IPS-18c (cell line): ENCODE measurements at regions not wholly inside any gene's neighbourhood (a gene's known extent, or its start where the extent isn't known, plus 50 kb on each side); places are given as distances from the start of the nearest gene placed in this dataset.
"Not testable (repeated sequence)": the region's sequence is repeated elsewhere in the genome, so short reads cannot be mapped to it uniquely, and the experiment has no call there.

Source experiments
- H3K4me3 ChIP-seq: 2 replicates; pipeline ENCODE4 v1.7.0; 2013; ENCODE audit warnings: low read depth, mild to moderate bottlenecking, low read length, moderate library complexity; ENCODE audit not compliant: insufficient read depth
- H3K9me3 ChIP-seq: one replicate; pipeline ENCODE4 v1.6.1; 2013; ENCODE audit warnings: mild to moderate bottlenecking, low read length, moderate library complexity; ENCODE audit not compliant: control insufficient read depth, insufficient read depth

GRCh38 chr4:91957963-91958362 lies 345.8 kb upstream of the GRID2 start:
- Histone ChIP-seq H3K4me3 (no peak overlapping the region), H3K9me3 (no peaks in the 10 kb centered on the region)

- Histone ChIP-seq H3K9me3 (no peaks in the 10 kb centered on the region), H3K4me3 (no peak overlapping the region)
These were observed 345.2 kb upstream of the GRID2 start for GRCh38 chr4:91958596-91958995.

GRCh38 chr4:91961504-91961903 lies 342.3 kb upstream of the GRID2 start:
- Histone ChIP-seq H3K9me3 (no peaks in the 10 kb centered on the region), H3K4me3 (no peak overlapping the region)

- H3K9me3 ChIP-seq: no peaks in the 10 kb centered on the region
These were observed 340.3 kb upstream of the GRID2 start for GRCh38 chr4:91963486-91963885.

GRCh38 chr4:91965166-91965565 lies 338.6 kb upstream of the GRID2 start:
- no peak overlapping the region for H3K4me3 ChIP-seq
- H3K9me3 ChIP-seq: no peaks in the 10 kb centered on the region

More at GRCh38 chr4:91963486-91963885, 340.3 kb upstream of the GRID2 start:
- no peak overlapping the region for H3K4me3 ChIP-seq

- Histone ChIP-seq H3K9me3 (no peaks in the 10 kb centered on the region), H3K4me3 (no peak overlapping the region)
These were observed 330.1 kb upstream of the GRID2 start for GRCh38 chr4:91973479-91974153.

DNA sequence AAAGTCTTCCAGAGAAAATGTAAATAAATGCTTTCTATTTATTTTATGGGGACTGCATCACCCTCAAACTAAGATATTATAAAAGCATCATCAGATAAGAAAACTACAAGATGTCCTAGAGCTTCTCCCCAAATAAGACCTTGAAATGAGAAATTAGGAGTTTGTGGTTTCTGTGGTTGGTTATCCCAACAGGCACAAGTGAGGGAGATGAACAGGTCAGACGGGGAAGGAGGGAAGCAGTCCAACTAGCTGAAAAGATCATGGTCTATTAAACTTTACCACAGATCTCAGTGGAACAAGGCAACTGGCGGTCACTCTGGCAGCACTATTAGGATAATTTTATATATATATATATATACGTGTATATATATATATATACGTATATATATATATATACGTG lies 319.3 kb upstream of the GRID2 start:
- no peaks in the 10 kb centered on the region for H3K9me3 ChIP-seq
- no peak overlapping the region for H3K4me3 ChIP-seq

DNA sequence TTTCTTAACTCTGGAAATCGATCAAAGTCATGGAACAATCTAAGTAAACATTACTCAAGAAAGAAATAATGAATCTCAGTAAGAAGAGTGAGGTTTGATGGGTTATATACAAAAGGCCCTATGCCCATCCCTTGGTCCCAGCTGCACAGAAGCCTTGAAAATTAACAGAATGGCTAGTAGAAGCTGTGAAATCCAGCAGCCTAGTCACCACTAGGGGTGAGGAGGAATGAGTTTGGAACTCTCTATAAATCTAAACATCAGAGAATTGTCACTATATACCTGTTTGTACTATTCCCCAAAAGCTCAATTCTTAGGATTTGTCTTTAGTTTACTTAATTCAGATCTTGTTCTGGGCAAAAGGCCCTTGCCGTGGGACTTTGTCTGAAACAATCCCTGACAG lies 313.9 kb upstream of the GRID2 start:
- Histone ChIP-seq H3K4me3 (no peak overlapping the region), H3K9me3 (no peaks in the 10 kb centered on the region)

GRCh38 chr4:91990726-91991125 lies 313.0 kb upstream of the GRID2 start:
- no peaks in the 10 kb centered on the region for H3K9me3 ChIP-seq
- no peak overlapping the region for H3K4me3 ChIP-seq

GRCh38 chr4:91997045-91997444 lies 306.7 kb upstream of the GRID2 start:
- Histone ChIP-seq H3K4me3 (no peak overlapping the region), H3K9me3 (no peaks in the 10 kb centered on the region)

DNA sequence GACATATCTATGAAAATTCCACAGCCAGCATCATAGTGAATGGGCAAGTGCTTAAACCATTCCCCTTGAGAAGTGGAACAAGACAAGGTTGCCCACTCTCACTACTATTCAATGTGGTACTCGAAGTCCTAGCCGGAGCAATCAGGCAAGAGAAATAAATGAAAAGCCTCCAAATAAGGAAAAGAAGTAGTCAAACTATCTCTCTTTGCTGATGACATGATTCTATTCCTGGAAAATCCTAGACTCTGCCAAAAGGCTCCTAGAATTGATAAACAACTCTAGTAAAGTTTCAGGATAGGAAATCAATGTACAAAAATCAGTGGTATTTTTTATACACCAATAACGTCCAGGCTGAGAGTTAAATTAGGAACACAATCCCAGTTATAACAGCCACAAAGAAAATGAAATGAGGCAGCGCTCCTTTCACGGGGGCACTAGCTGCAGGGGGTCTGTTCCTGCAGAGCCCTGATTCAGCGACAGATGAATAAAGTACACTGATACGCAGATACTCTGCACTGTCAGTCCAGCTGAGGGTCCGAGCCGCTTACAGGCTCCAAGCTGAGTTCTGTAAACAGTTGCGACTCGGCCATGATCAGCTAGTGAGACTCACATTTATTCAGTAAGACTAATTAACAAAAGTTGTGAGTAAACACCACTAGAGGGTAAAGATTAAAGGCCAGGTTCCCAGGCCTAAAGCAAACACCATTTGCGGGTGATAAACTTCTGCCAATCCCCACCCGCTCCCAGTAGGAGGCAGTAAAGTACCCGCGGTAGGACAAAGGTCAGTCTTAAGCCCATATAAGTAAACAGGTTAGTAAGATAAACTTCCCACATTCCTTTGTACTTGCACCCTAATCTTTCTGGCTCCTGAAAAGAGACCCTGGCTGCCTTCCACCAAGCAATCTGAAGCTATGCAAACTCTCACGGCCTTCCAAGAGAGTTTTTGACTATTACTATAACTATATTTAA lies 290.6 kb upstream of the GRID2 start:
- no peaks in the 10 kb centered on the region for H3K9me3 ChIP-seq
- no peak overlapping the region for H3K4me3 ChIP-seq

DNA sequence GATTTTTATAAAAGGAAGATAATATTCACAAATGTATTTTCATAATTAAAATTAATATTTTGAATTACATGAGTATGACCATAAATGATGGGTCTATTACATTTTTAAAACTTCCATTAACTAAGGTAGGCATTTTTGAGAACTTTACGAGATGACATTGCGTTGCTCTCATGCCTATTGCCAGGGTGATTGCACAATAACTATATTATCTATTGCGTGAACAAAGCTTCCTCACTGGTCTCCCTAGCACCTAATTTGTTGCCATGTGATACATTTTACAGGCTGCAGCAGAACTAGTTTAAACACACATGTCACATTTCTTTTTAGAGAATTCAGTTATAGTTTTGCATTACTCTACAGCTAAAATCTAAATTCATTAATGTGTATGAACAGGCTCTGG lies 289.7 kb upstream of the GRID2 start:
- Histone ChIP-seq H3K9me3 (no peaks in the 10 kb centered on the region), H3K4me3 (no peak overlapping the region)

GRCh38 chr4:92021203-92021602 lies 282.6 kb upstream of the GRID2 start:
- Histone ChIP-seq H3K4me3 (no peak overlapping the region), H3K9me3 (no peaks in the 10 kb centered on the region)

- no peak overlapping the region for H3K4me3 ChIP-seq
- no peaks in the 10 kb centered on the region for H3K9me3 ChIP-seq
These were observed 282.0 kb upstream of the GRID2 start for GRCh38 chr4:92021788-92022187.

GRCh38 chr4:92028830-92029229 lies 274.9 kb upstream of the GRID2 start:
- not testable (repeated sequence) for H3K9me3 ChIP-seq

GRCh38 chr4:92031825-92032224 lies 271.9 kb upstream of the GRID2 start:
- Histone ChIP-seq H3K9me3 (no peaks in the 10 kb centered on the region), H3K4me3 (no peak overlapping the region)

More at GRCh38 chr4:92028830-92029229, 274.9 kb upstream of the GRID2 start:
- not testable (repeated sequence) for H3K4me3 ChIP-seq

- peaks cover 3% of the 10 kb centered on the region for H3K9me3 ChIP-seq
- no peak overlapping the region for H3K4me3 ChIP-seq
These were observed 268.1 kb upstream of the GRID2 start for GRCh38 chr4:92035666-92036065.

DNA sequence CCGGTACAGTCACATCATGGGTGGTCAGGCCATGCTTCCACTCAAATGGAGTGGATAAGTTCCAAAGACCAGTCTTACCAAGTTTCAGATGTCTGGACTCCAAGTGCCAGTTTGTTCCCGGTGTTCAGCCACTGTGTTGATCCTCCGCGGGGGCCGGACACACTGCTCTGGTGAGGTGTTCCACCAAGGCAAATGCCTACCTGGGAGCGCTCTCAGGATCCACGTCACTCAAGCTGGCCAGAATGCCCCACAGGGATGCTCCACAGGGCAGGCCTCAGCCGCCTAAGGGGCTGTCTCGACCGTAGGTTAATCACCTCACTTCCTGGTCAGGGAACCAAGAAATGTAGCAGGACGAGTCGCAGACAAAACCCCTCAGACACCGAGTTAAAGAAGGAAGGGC lies 258.0 kb upstream of the GRID2 start:
- Histone ChIP-seq H3K9me3 (no peaks in the 10 kb centered on the region), H3K4me3 (no peak overlapping the region)
